Gastroesophageal sphincter (tissue), 2 donors: ENCODE measurements at regions not wholly inside any gene's neighbourhood (a gene's known extent, or its start where the extent isn't known, plus 50 kb on each side); places are given as distances from the start of the nearest gene placed in this dataset.

Source experiments
- EP300 ChIP-seq: sonication (generic); formaldehyde crosslinking; IDR thresholded peaks from one replicate; pipeline ENCODE4 v1.6.1; 2017; ENCODE audit warnings: antibody characterized with exemption, mild to moderate bottlenecking
- POLR2A ChIP-seq, 2 donors: fragments of 450-650 bp; IDR thresholded peaks; one replicate each; pipeline ENCODE4 v1.6.1; 2017; ENCODE audit warnings: antibody characterized with exemption in 2 of 2, mild to moderate bottlenecking in 2 of 2, moderate library complexity in 1 of 2

DNA sequence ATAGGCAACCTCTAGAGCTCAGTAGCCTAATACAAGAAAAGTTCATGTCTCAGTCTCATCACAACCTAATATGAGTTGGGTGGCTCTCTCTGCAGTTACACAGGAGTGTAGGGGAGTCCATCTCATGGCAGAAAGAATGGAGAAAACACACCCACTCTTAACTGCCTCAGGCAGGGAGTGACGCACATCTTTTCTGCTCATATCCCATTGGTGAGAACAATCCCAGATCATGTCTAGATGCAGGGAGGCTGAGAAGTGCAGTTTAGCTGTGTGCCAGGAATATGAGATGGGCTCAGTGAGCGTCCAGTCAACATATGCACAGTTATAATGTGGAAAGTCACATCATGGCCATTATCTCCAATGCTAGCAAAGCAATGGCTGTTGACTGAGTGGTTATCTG lies 59.3 kb upstream of the KCNA5 start:
- TF ChIP-seq EP300 (no peak), POLR2A (IDR thresholded peaks at IDR 0.05) (no peak)
